Tibial nerve (tissue), 4 donors: ENCODE measurements at regions not wholly inside any gene's neighbourhood (a gene's known extent, or its start where the extent isn't known, plus 50 kb on each side); places are given as distances from the start of the nearest gene placed in this dataset.

Source experiments
- EP300 ChIP-seq, 2 donors: sonication (generic); formaldehyde crosslinking; IDR thresholded peaks; one replicate each; pipeline ENCODE4 v1.6.1; 2017; ENCODE audit warnings: antibody characterized with exemption in 2 of 2, mild to moderate bottlenecking in 1 of 2
- POLR2A ChIP-seq, 2 donors: fragments of 450-650 bp; IDR thresholded peaks; one replicate each; pipeline ENCODE4 v1.6.1; 2017; ENCODE audit warnings: antibody characterized with exemption in 2 of 2, mild to moderate bottlenecking in 2 of 2, moderate library complexity in 2 of 2
- TF ChIP-seq, protein P1 (sequence below), 5 experiments: fragments of 200-600 bp in 3 of 5; fragments of 450-650 bp in 2 of 5; sonication (generic) in 3 of 5; IDR thresholded peaks; one replicate each; pipeline ENCODE4 v1.5.1; 2016 to 2019; ENCODE audit warnings: antibody characterized with exemption in 5 of 5, mild to moderate bottlenecking in 3 of 5, moderate library complexity in 2 of 5

DNA sequence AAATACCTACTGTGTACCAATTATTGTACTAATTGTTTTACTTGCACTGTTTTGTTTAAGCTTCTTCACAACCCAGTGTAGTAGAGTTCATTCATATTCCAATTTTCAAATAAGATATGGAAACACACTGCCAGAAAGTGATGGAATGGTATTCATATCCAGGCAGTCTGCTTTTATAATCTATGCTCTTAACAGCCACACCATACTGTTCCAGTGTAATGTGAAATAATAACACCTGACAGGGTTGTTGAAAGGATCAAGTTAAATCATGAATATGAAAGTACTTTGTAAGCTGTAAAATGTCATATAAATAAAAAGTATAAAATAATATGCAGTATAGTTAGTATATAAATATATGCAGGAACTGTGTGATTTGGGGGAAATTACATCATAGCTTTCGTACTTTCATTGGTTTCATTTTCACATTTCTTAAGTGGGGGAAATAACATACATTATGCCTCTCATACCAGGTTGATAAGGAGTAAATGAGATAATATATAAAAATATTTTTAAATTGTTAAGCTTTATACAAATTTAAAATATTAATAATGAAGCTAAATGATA, 230.8 kb downstream of the TANC2 start:
- TF ChIP-seq, protein P1, sequence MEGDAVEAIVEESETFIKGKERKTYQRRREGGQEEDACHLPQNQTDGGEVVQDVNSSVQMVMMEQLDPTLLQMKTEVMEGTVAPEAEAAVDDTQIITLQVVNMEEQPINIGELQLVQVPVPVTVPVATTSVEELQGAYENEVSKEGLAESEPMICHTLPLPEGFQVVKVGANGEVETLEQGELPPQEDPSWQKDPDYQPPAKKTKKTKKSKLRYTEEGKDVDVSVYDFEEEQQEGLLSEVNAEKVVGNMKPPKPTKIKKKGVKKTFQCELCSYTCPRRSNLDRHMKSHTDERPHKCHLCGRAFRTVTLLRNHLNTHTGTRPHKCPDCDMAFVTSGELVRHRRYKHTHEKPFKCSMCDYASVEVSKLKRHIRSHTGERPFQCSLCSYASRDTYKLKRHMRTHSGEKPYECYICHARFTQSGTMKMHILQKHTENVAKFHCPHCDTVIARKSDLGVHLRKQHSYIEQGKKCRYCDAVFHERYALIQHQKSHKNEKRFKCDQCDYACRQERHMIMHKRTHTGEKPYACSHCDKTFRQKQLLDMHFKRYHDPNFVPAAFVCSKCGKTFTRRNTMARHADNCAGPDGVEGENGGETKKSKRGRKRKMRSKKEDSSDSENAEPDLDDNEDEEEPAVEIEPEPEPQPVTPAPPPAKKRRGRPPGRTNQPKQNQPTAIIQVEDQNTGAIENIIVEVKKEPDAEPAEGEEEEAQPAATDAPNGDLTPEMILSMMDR (IDR thresholded peaks at IDR 0.05): no peak
- no peak for TF ChIP-seq POLR2A (IDR thresholded peaks at IDR 0.05)
- no peak for TF ChIP-seq EP300 (IDR thresholded peaks at IDR 0.05)
